ENCODE measurements at regions not wholly inside any gene's neighbourhood (a gene's known extent, or its start where the extent isn't known, plus 50 kb on each side); places are given as distances from the start of the nearest gene placed in this dataset.
A peak's percentile ranks its signal among the peaks of the same experiment; 100 is the strongest.

GRCh38 chr1:193736507-193736906, 550.1 kb upstream of the B3GALT2 start:
- H3K4me3 Mint-ChIP-seq = no peak overlapping the region
- ChIA-PET CTCF (no interaction called here), POLR2A (interaction anchor here (0.6 kb wide), 1 partner anchor 146 kb away, joined by 3 read pairs; no protein-coding TSS in a partner anchor)
- no peaks in the 10 kb centered on the region for H3K27me3 Mint-ChIP-seq
- Histone ChIP-seq H3K9me3 (ENCODE audit: low read length) (no peaks in the 10 kb centered on the region), H3K4me3 (ENCODE audit: low read length) (no peak overlapping the region), H3K27me3 (ENCODE audit: insufficient read depth, low read length, poor library complexity, severe bottlenecking) (no peaks in the 10 kb centered on the region), H3K36me3 (ENCODE audit: insufficient read depth, low read length) (no peaks in the 10 kb centered on the region), H3K4me1 (ENCODE audit: insufficient read depth, low read length) (no peaks in the 10 kb centered on the region), H3K27ac (ENCODE audit: low read depth, low read length) (no peak overlapping the region)
- no peak overlapping the region for H3K27ac Mint-ChIP-seq
- DNase-seq = no peak
- peaks cover 4 to 8% (median 7%) of the 10 kb centered on the region in 3 donors for H3K4me1 Mint-ChIP-seq
- H3K36me3 Mint-ChIP-seq = peaks cover 0 to 3% (median 1%) of the 10 kb centered on the region in 3 donors
- peaks cover 0 to 2% (median 0%) of the 10 kb centered on the region in 5 donors for H3K9me3 Mint-ChIP-seq

- Histone ChIP-seq H3K36me3 (ENCODE audit: insufficient read depth, low read length) (no peaks in the 10 kb centered on the region), H3K9me3 (ENCODE audit: low read length) (no peaks in the 10 kb centered on the region), H3K4me3 (ENCODE audit: low read length) (no peak overlapping the region), H3K27ac (ENCODE audit: low read depth, low read length) (no peak overlapping the region), H3K27me3 (ENCODE audit: insufficient read depth, low read length, poor library complexity, severe bottlenecking) (no peaks in the 10 kb centered on the region), H3K4me1 (ENCODE audit: insufficient read depth, low read length) (no peaks in the 10 kb centered on the region)
- no peaks in the 10 kb centered on the region for H3K27me3 Mint-ChIP-seq
- H3K36me3 Mint-ChIP-seq = peaks cover 0 to 3% (median 1%) of the 10 kb centered on the region in 3 donors
- no peak for DNase-seq
- H3K27ac Mint-ChIP-seq = no peak overlapping the region
- ChIA-PET CTCF (no interaction called here), POLR2A (no interaction called here)
- H3K9me3 Mint-ChIP-seq = no peaks in the 10 kb centered on the region
- no peak overlapping the region for H3K4me3 Mint-ChIP-seq
- H3K4me1 Mint-ChIP-seq = peaks cover 4 to 7% (median 6%) of the 10 kb centered on the region in 3 donors
Measured at GRCh38 chr1:193733674-193734073, 547.3 kb upstream of the B3GALT2 start.

GRCh38 chr1:193730017-193730416, 543.6 kb upstream of the B3GALT2 start:
- H3K27ac Mint-ChIP-seq = no peak overlapping the region
- CTCF ChIA-PET = no interaction called here
- Histone ChIP-seq H3K4me1 (ENCODE audit: insufficient read depth, low read length) (no peaks in the 10 kb centered on the region), H3K27ac (ENCODE audit: low read depth, low read length) (no peak overlapping the region), H3K27me3 (ENCODE audit: insufficient read depth, low read length, poor library complexity, severe bottlenecking) (no peaks in the 10 kb centered on the region), H3K9me3 (ENCODE audit: low read length) (no peaks in the 10 kb centered on the region), H3K36me3 (ENCODE audit: insufficient read depth, low read length) (no peaks in the 10 kb centered on the region), H3K4me3 (ENCODE audit: low read length) (no peak overlapping the region)
- no peaks in the 10 kb centered on the region for H3K9me3 Mint-ChIP-seq
- POLR2A ChIA-PET = no interaction called here
- no peaks in the 10 kb centered on the region for H3K27me3 Mint-ChIP-seq
- peaks cover 0 to 3% (median 3%) of the 10 kb centered on the region in 3 donors for H3K36me3 Mint-ChIP-seq
- H3K4me1 Mint-ChIP-seq = peaks cover 12 to 13% (median 12%) of the 10 kb centered on the region in 3 donors
- DNase-seq = no peak
- H3K4me3 Mint-ChIP-seq = no peak overlapping the region

GRCh38 chr1:193729429-193729828, 543.0 kb upstream of the B3GALT2 start:
- Mint-ChIP-seq H3K36me3 (peaks cover 0 to 3% (median 3%) of the 10 kb centered on the region in 3 donors), H3K27me3 (no peaks in the 10 kb centered on the region), H3K4me3 (no peak overlapping the region), H3K9me3 (peaks cover 0 to 2% (median 0%) of the 10 kb centered on the region in 5 donors), H3K4me1 (peaks cover 12 to 13% (median 12%) of the 10 kb centered on the region in 3 donors), H3K27ac (no peak overlapping the region)
- Histone ChIP-seq H3K9me3 (ENCODE audit: low read length) (no peaks in the 10 kb centered on the region), H3K4me3 (ENCODE audit: low read length) (no peak overlapping the region), H3K27ac (ENCODE audit: low read depth, low read length) (no peak overlapping the region), H3K36me3 (ENCODE audit: insufficient read depth, low read length) (no peaks in the 10 kb centered on the region), H3K27me3 (ENCODE audit: insufficient read depth, low read length, poor library complexity, severe bottlenecking) (no peaks in the 10 kb centered on the region), H3K4me1 (ENCODE audit: insufficient read depth, low read length) (no peaks in the 10 kb centered on the region)
- ChIA-PET CTCF (interaction anchor here (1.0 kb wide), 1 partner anchor 22 kb away, joined by 3 read pairs; no protein-coding TSS in a partner anchor), POLR2A (no interaction called here)
- no peak for DNase-seq

GRCh38 chr1:193727850-193728249, 541.4 kb upstream of the B3GALT2 start:
- no peak overlapping the region for H3K4me3 ChIP-seq (ENCODE audit: low read length)
- POLR2A ChIA-PET = interaction anchor here (0.6 kb wide), 1 partner anchor 116 kb away, joined by 3 read pairs; no protein-coding TSS in a partner anchor
- H3K27ac ChIP-seq (ENCODE audit: low read depth, low read length) = no peak overlapping the region
- no peaks in the 10 kb centered on the region for H3K9me3 ChIP-seq (ENCODE audit: low read length)
- H3K9me3 Mint-ChIP-seq = peaks cover 0 to 4% (median 0%) of the 10 kb centered on the region in 5 donors
- H3K27ac Mint-ChIP-seq = peak overlapping the region in 2 of 8 donors; percentile 17 to 43
- CTCF ChIA-PET = no interaction called here
- H3K4me1 Mint-ChIP-seq = peaks cover 12 to 13% (median 12%) of the 10 kb centered on the region in 3 donors
- H3K36me3 ChIP-seq (ENCODE audit: insufficient read depth, low read length) = no peaks in the 10 kb centered on the region
- H3K4me1 ChIP-seq (ENCODE audit: insufficient read depth, low read length) = no peaks in the 10 kb centered on the region
- no peaks in the 10 kb centered on the region for H3K27me3 Mint-ChIP-seq
- no peak for DNase-seq
- H3K36me3 Mint-ChIP-seq = peaks cover 0 to 3% (median 2%) of the 10 kb centered on the region in 3 donors
- no peaks in the 10 kb centered on the region for H3K27me3 ChIP-seq (ENCODE audit: insufficient read depth, low read length, poor library complexity, severe bottlenecking)
- H3K4me3 Mint-ChIP-seq = no peak overlapping the region

- ChIA-PET CTCF (no interaction called here), POLR2A (interaction anchor here (0.6 kb wide), 1 partner anchor 69 kb away, joined by 3 read pairs; no protein-coding TSS in a partner anchor)
- peaks cover 0 to 3% (median 2%) of the 10 kb centered on the region in 3 donors for H3K36me3 Mint-ChIP-seq
Measured at GRCh38 chr1:193726722-193727121, 540.3 kb upstream of the B3GALT2 start.

GRCh38 chr1:193712392-193712791, 526.0 kb upstream of the B3GALT2 start:
- Histone ChIP-seq H3K27me3 (ENCODE audit: insufficient read depth, low read length, poor library complexity, severe bottlenecking) (no peaks in the 10 kb centered on the region), H3K4me1 (ENCODE audit: insufficient read depth, low read length) (no peaks in the 10 kb centered on the region), H3K36me3 (ENCODE audit: insufficient read depth, low read length) (no peaks in the 10 kb centered on the region), H3K9me3 (ENCODE audit: low read length) (no peaks in the 10 kb centered on the region), H3K4me3 (ENCODE audit: low read length) (no peak overlapping the region), H3K27ac (ENCODE audit: low read depth, low read length) (no peak overlapping the region)
- Mint-ChIP-seq H3K27me3 (no peaks in the 10 kb centered on the region), H3K4me3 (no peak overlapping the region), H3K4me1 (peaks cover 10 to 17% (median 12%) of the 10 kb centered on the region in 3 donors), H3K9me3 (peaks cover 0 to 2% (median 2%) of the 10 kb centered on the region in 5 donors), H3K27ac (peak overlapping the region in 1 of 8 donors; percentile 52), H3K36me3 (peaks cover 0 to 3% (median 0%) of the 10 kb centered on the region in 3 donors)
- ChIA-PET POLR2A (no interaction called here), CTCF (no interaction called here)
- no peak for DNase-seq

More at GRCh38 chr1:193726722-193727121, 540.3 kb upstream of the B3GALT2 start:
- no peak for DNase-seq
- H3K4me3 Mint-ChIP-seq = peak overlapping the region in 3 of 7 donors; percentile 26 to 68 (median 53)
- Histone ChIP-seq H3K9me3 (ENCODE audit: low read length) (no peaks in the 10 kb centered on the region), H3K36me3 (ENCODE audit: insufficient read depth, low read length) (no peaks in the 10 kb centered on the region), H3K27ac (ENCODE audit: low read depth, low read length) (no peak overlapping the region), H3K4me3 (ENCODE audit: low read length) (no peak overlapping the region), H3K27me3 (ENCODE audit: insufficient read depth, low read length, poor library complexity, severe bottlenecking) (no peaks in the 10 kb centered on the region), H3K4me1 (ENCODE audit: insufficient read depth, low read length) (no peaks in the 10 kb centered on the region)
- no peaks in the 10 kb centered on the region for H3K27me3 Mint-ChIP-seq
- peak overlapping the region in 5 of 8 donors; percentile 46 to 81 (median 63) for H3K27ac Mint-ChIP-seq
- peaks cover 0 to 4% (median 0%) of the 10 kb centered on the region in 5 donors for H3K9me3 Mint-ChIP-seq
- peaks cover 12 to 13% (median 12%) of the 10 kb centered on the region in 3 donors for H3K4me1 Mint-ChIP-seq

GRCh38 chr1:193709607-193710006, 523.2 kb upstream of the B3GALT2 start:
- H3K36me3 Mint-ChIP-seq = peaks cover 0 to 14% (median 0%) of the 10 kb centered on the region in 3 donors
- Histone ChIP-seq H3K27ac (ENCODE audit: low read depth, low read length) (no peak overlapping the region), H3K36me3 (ENCODE audit: insufficient read depth, low read length) (no peaks in the 10 kb centered on the region), H3K4me1 (ENCODE audit: insufficient read depth, low read length) (no peaks in the 10 kb centered on the region), H3K27me3 (ENCODE audit: insufficient read depth, low read length, poor library complexity, severe bottlenecking) (no peaks in the 10 kb centered on the region), H3K4me3 (ENCODE audit: low read length) (no peak overlapping the region), H3K9me3 (ENCODE audit: low read length) (no peaks in the 10 kb centered on the region)
- no peak for DNase-seq
- POLR2A ChIA-PET = no interaction called here
- CTCF ChIA-PET = no interaction called here
- H3K4me3 Mint-ChIP-seq = no peak overlapping the region
- H3K4me1 Mint-ChIP-seq = peaks cover 11 to 21% (median 14%) of the 10 kb centered on the region in 3 donors
- no peaks in the 10 kb centered on the region for H3K9me3 Mint-ChIP-seq
- H3K27me3 Mint-ChIP-seq = no peaks in the 10 kb centered on the region
- peak overlapping the region in 1 of 8 donors; percentile 31 for H3K27ac Mint-ChIP-seq
